H1 (cell line): ENCODE measurements at regions not wholly inside any gene's neighbourhood (a gene's known extent, or its start where the extent isn't known, plus 50 kb on each side); places are given as distances from the start of the nearest gene placed in this dataset.

Experiments used
- CTCF ChIA-PET: fragments of 300-600 bp; sonication (Branson Sonifier 250); formaldehyde crosslinking; loops from one replicate; lab custom pipeline; 2021; ENCODE audit not compliant: partially characterized antibody; lab: Charles Lee
- POLR2A ChIA-PET: fragments of 300-600 bp; sonication (Branson Sonifier 250); formaldehyde crosslinking; loops from one replicate; lab custom pipeline; 2021; ENCODE audit warnings: inconsistent platforms; ENCODE audit not compliant: partially characterized antibody; lab: Charles Lee
- DNase-seq, 2 experiments: peaks; one replicate each; pipeline versions ENCODE4 v3.0.0 to v3.0.0-alpha.2; 2010 to 2022; ENCODE audit warnings: low spot score in 2 of 2, low read depth in 1 of 2, mixed read lengths in 1 of 2
- FAIRE-seq: peaks from 2 replicates; lab custom pipeline; 2011; peaks lifted over from hg19 to GRCh38; lab: Jason Lieb, UNC
- H2AFZ ChIP-seq: 2 replicates; pipeline ENCODE4 v1.8.1; 2012; ENCODE audit warnings: low read length, inconsistent platforms
- H2AK5ac ChIP-seq: 2 replicates; pipeline ENCODE4 v1.6.1; 2013; ENCODE audit warnings: low read depth, low read length
- H2BK120ac ChIP-seq: replicated peaks from 2 replicates; pipeline ENCODE3; 2013; ENCODE audit warnings: low read depth, low read length, inconsistent platforms
- H2BK12ac ChIP-seq: 2 replicates; pipeline ENCODE4 v1.6.1; 2013; ENCODE audit warnings: low read depth, low read length
- H2BK15ac ChIP-seq: 2 replicates; pipeline ENCODE4 v1.6.1; 2013; ENCODE audit warnings: low read length
- H2BK20ac ChIP-seq: 2 replicates; pipeline ENCODE4 v1.6.1; 2013; ENCODE audit warnings: low read length
- H2BK5ac ChIP-seq: 2 replicates; pipeline ENCODE4 v1.6.1; 2013; ENCODE audit warnings: low read depth, low read length
- H3K14ac ChIP-seq: 2 replicates; pipeline ENCODE4 v1.6.1; 2013; ENCODE audit warnings: inconsistent platforms; ENCODE audit not compliant: insufficient read length
- H3K18ac ChIP-seq: 2 replicates; pipeline ENCODE4 v1.6.1; 2013; ENCODE audit warnings: low read length; ENCODE audit errors: extremely low read depth
- H3K23ac ChIP-seq: 2 replicates; pipeline ENCODE4 v1.6.1; 2013; ENCODE audit warnings: inconsistent platforms; ENCODE audit not compliant: insufficient read length
- H3K23me2 ChIP-seq: 2 replicates; pipeline ENCODE4 v1.6.1; 2013; ENCODE audit warnings: low read depth, low read length
- H3K27ac ChIP-seq: 2 replicates; pipeline ENCODE4 v1.6.1; 2011; ENCODE audit warnings: low read depth, low read length, inconsistent platforms
- H3K27me3 ChIP-seq, 4 experiments: replicated peaks in 1 of 4; 1 replicate in 1 of 4; 2 replicates in 3 of 4; pipeline versions ENCODE4 v1.6.1 to v1.8.1; 2011 to 2013; ENCODE audit warnings: low read length in 3 of 4, mild to moderate bottlenecking in 3 of 4, inconsistent platforms in 2 of 4, mixed read lengths in 2 of 4, moderate library complexity in 1 of 4; ENCODE audit not compliant: control insufficient read depth in 3 of 4, insufficient read depth in 3 of 4; ENCODE audit errors: extremely low read depth in 1 of 4
- H3K36me3 ChIP-seq, 4 experiments: 2 replicates each; pipeline versions ENCODE4 v1.6.1 to v1.8.1; 2011 to 2013; ENCODE audit warnings: mild to moderate bottlenecking in 4 of 4, low read length in 3 of 4, moderate library complexity in 2 of 4, control low read depth in 1 of 4, inconsistent platforms in 1 of 4; ENCODE audit not compliant: insufficient read depth in 4 of 4, control insufficient read depth in 2 of 4
- H3K4ac ChIP-seq: replicated peaks from 2 replicates; pipeline ENCODE3; 2013; ENCODE audit warnings: low read length, low read depth, mixed read lengths, inconsistent platforms; ENCODE audit not compliant: insufficient read length
- H3K4me1 ChIP-seq, 4 experiments: replicated peaks in 1 of 4; 1 replicate in 1 of 4; 2 replicates in 3 of 4; pipeline versions ENCODE4 v1.6.1 to v1.8.1; 2011 to 2013; ENCODE audit warnings: low read length in 3 of 4, inconsistent platforms in 2 of 4, mixed read lengths in 1 of 4; ENCODE audit not compliant: insufficient read depth in 4 of 4, control insufficient read depth in 3 of 4
- H3K4me2 ChIP-seq, 2 experiments: 2 replicates each; pipeline versions ENCODE4 v1.6.1 to v1.8.1; 2011 to 2013; ENCODE audit warnings: low read depth in 2 of 2, low read length in 2 of 2, control low read depth in 1 of 2, inconsistent platforms in 1 of 2, mild to moderate bottlenecking in 1 of 2; ENCODE audit not compliant: insufficient read depth in 1 of 2
- H3K4me3 ChIP-seq, 4 experiments: fragments of 200-600, 300-600 bp in 1 of 4; sonication (generic), shearing (Covaris generic), sonication (Bioruptor Twin) in 1 of 4; 2 replicates each; pipeline versions ENCODE4 v1.5.1 to v1.8.1; 2011 to 2016; ENCODE audit warnings: low read length in 4 of 4, low read depth in 3 of 4, control low read depth in 2 of 4, inconsistent platforms in 2 of 4, mild to moderate bottlenecking in 2 of 4, mixed read lengths in 1 of 4, moderate library complexity in 1 of 4; ENCODE audit not compliant: insufficient read depth in 2 of 4; ENCODE audit errors: extremely low read depth in 1 of 4
- H3K56ac ChIP-seq: replicated peaks from 2 replicates; pipeline ENCODE3; 2013; ENCODE audit warnings: low read depth, mild to moderate bottlenecking, mixed read lengths, low read length, inconsistent platforms; ENCODE audit not compliant: insufficient read length
- H3K79me1 ChIP-seq: 2 replicates; pipeline ENCODE4 v1.6.1; 2013; ENCODE audit warnings: low read depth, low read length, control low read depth
- H3K79me2 ChIP-seq, 2 experiments: 2 replicates each; pipeline versions ENCODE4 v1.6.1 to v1.8.1; 2012 to 2013; ENCODE audit warnings: low read length in 2 of 2, mild to moderate bottlenecking in 2 of 2, inconsistent platforms in 1 of 2; ENCODE audit not compliant: insufficient read depth in 2 of 2, control insufficient read depth in 1 of 2
- H3K9ac ChIP-seq, 4 experiments: replicated peaks in 1 of 4; 1 replicate in 1 of 4; 2 replicates in 3 of 4; pipeline versions ENCODE4 v1.6.1 to v1.8.1; 2011 to 2013; ENCODE audit warnings: low read depth in 3 of 4, low read length in 3 of 4, control low read depth in 2 of 4, mild to moderate bottlenecking in 2 of 4, moderate library complexity in 2 of 4, inconsistent platforms in 1 of 4; ENCODE audit errors: extremely low read depth in 1 of 4
- H3K9me3 ChIP-seq, 2 experiments: 2 replicates each; pipeline versions ENCODE4 v1.6.1 to v1.8.1; 2012 to 2013; ENCODE audit warnings: mild to moderate bottlenecking in 2 of 2, moderate library complexity in 2 of 2, control low read depth in 1 of 2, inconsistent platforms in 1 of 2, low read depth in 1 of 2, low read length in 1 of 2, mixed read lengths in 1 of 2; ENCODE audit not compliant: insufficient read depth in 2 of 2
- H4K20me1 ChIP-seq, 2 experiments: replicated peaks in 1 of 2; 2 replicates each; pipeline versions ENCODE3 to v1.8.1; 2011 to 2013; ENCODE audit warnings: inconsistent platforms in 2 of 2, low read length in 2 of 2, mild to moderate bottlenecking in 1 of 2; ENCODE audit not compliant: insufficient read depth in 2 of 2, control insufficient read depth in 1 of 2
- H4K5ac ChIP-seq: 2 replicates; pipeline ENCODE4 v1.6.1; 2013; ENCODE audit warnings: low read length, low read depth, mixed read lengths, inconsistent platforms; ENCODE audit not compliant: insufficient read length
- H4K8ac ChIP-seq: 2 replicates; pipeline ENCODE4 v1.8.0; 2013; ENCODE audit warnings: mild to moderate bottlenecking, moderate library complexity, low read length, inconsistent platforms; ENCODE audit not compliant: insufficient read depth; ENCODE audit errors: extremely low read depth
- H4K91ac ChIP-seq: replicated peaks from 2 replicates; pipeline ENCODE3; 2013; ENCODE audit warnings: low read length, mixed read lengths, inconsistent platforms; ENCODE audit not compliant: insufficient read length
- NRF1 ChIP-seq: IDR thresholded peaks from 2 replicates; pipeline ENCODE4 v1.6.1; 2011; ENCODE audit warnings: mild to moderate bottlenecking, low read depth, low read length, improper control_type of control experiment
- SUZ12 ChIP-seq: fragments of 200-600 bp; sonication (generic); IDR thresholded peaks from 2 replicates; pipeline ENCODE4 v1.6.1; 2012; ENCODE audit warnings: mild to moderate bottlenecking, inconsistent platforms, low read length, moderate library complexity, mixed read lengths
- WGBS, 2 experiments: shearing (Covaris generic) in 1 of 2; methylation state at CpG; one replicate each; pipeline versions ENCODE4 v1.1.6 to v1.1.7; 2013 to 2015; ENCODE audit warnings: low lambda C conversion rate in 2 of 2, mixed read lengths in 2 of 2, inconsistent platforms in 1 of 2, low coverage in 1 of 2, missing lambda C conversion rate in 1 of 2; ENCODE audit not compliant: insufficient replicate concordance in 2 of 2, insufficient coverage in 1 of 2, insufficient read length in 1 of 2; ENCODE audit errors: extremely low coverage in 1 of 2, missing lambda C conversion rate in 1 of 2; 5-methylcytosine and 5-hydroxymethylcytosine counted together

DNA sequence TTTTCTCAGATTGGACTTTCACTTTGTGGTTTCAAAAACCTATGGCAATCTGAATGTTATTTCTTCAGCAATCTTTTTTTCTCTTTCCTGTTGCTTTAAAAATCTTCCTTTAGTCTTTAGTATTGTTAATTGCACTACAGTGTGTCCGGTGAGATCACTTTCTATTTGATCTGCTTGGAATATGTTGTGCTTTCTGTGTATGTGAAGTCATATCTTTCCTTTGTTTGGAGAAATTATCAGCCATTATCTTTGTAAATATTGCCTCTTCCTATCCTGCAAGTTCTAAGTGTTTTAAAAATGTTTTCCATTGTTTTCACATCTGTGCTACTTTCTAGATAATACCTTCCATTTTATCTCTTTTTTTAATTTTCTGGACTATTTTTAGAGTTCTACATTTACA, 171.4 kb upstream of the PRSS16 start:
- Histone ChIP-seq H2AFZ (no peak overlapping the region), H4K91ac (no peak overlapping the region), H2BK20ac (no peak overlapping the region), H4K8ac (no peak overlapping the region), H4K5ac (no peak overlapping the region), H3K36me3 (no peaks in the 10 kb centered on the region), H2BK12ac (no peak overlapping the region), H3K79me2 (no peaks in the 10 kb centered on the region), H3K27ac (no peak overlapping the region), H3K9me3 (no peaks in the 10 kb centered on the region), H3K4me3 (no peak overlapping the region), H3K18ac (no peak overlapping the region), H3K4ac (no peak overlapping the region), H2AK5ac (no peak overlapping the region), H3K79me1 (no peaks in the 10 kb centered on the region), H3K4me2 (no peak overlapping the region), H3K23ac (no peak overlapping the region), H2BK15ac (no peak overlapping the region), H3K9ac (no peak overlapping the region), H3K56ac (no peak overlapping the region), H3K14ac (no peak overlapping the region), H4K20me1 (no peaks in the 10 kb centered on the region), H3K4me1 (no peaks in the 10 kb centered on the region), H2BK5ac (no peak overlapping the region), H3K23me2 (no peaks in the 10 kb centered on the region), H3K27me3 (no peaks in the 10 kb centered on the region), H2BK120ac (no peak overlapping the region)
- DNase-seq, result no peak
- TF ChIP-seq SUZ12 (no peak), NRF1 (no peak)
- CTCF ChIA-PET, result interaction anchor here (1.0 kb wide), 1 partner anchor 475 kb away, joined by 3 read pairs; no protein-coding TSS in a partner anchor
- FAIRE-seq, result no peak
- WGBS, 2 experiments, result 84% methylated on average over 1 of the region's 1 CpG; no CpG with 5 or more reads in 1 of the 2 experiments
- POLR2A ChIA-PET, result no interaction called here
